ENCODE measurements at regions not wholly inside any gene's neighbourhood (a gene's known extent, or its start where the extent isn't known, plus 50 kb on each side); places are given as distances from the start of the nearest gene placed in this dataset.

GRCh38 chr20:59519707-59520014 lies 84.7 kb upstream of the PHACTR3 start:
- Histone ChIP-seq H3K27me3 (ENCODE audit: control insufficient read depth in 1 of 2, insufficient read depth in 2 of 2, low read length in 2 of 2) (peaks cover 1 to 3% of the 10 kb centered on the region in 2 donors), H3K27ac (ENCODE audit: low read depth in 2 of 2, low read length in 1 of 2) (no peak overlapping the region), H3K36me3 (ENCODE audit: control insufficient read depth in 2 of 2, insufficient read depth in 2 of 2, low read length in 1 of 2) (no peaks in the 10 kb centered on the region), H3K4me3 (ENCODE audit: low read depth in 1 of 2, low read length in 2 of 2) (no peak overlapping the region), H3K9me3 (ENCODE audit: control insufficient read depth in 2 of 2, insufficient read depth in 1 of 2, low read depth in 1 of 2, low read length in 1 of 2) (peaks cover 0 to 3% of the 10 kb centered on the region in 2 donors), H3K4me1 (ENCODE audit: control insufficient read depth in 2 of 2, insufficient read depth in 2 of 2, low read length in 1 of 2) (peaks cover 0 to 2% of the 10 kb centered on the region in 2 donors)
- 0 to 3% methylated on average over 1 of the region's 1 CpG for WGBS, 2 donors

DNA sequence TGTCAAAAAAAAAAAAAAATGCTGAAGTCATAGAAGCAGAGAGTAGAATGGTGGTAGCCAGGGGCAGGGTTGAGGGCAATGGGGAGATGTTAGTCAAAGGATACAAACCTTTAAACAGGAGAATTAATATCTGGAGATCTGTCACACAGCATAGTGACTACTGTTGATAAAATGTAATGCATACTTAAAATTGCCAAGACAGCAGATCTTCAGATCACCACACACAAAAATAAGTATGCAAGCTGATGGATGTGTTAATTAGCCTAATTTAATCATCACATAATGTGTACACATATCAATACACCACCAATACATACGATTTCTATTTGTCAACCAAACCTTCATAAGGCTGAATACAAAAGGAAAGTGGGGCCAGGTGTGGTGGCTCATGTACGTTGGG lies 83.5 kb upstream of the PHACTR3 start:
- H3K36me3 ChIP-seq (ENCODE audit: control insufficient read depth in 2 of 2, insufficient read depth in 2 of 2, low read length in 1 of 2) = no peaks in the 10 kb centered on the region
- H3K27me3 ChIP-seq (ENCODE audit: control insufficient read depth in 1 of 2, insufficient read depth in 2 of 2, low read length in 2 of 2) = peaks cover 0 to 3% of the 10 kb centered on the region in 2 donors
- WGBS, 2 donors = 64 to 71% methylated on average over 2 of the region's 2 CpGs
- H3K4me1 ChIP-seq (ENCODE audit: control insufficient read depth in 2 of 2, insufficient read depth in 2 of 2, low read length in 1 of 2) = no peaks in the 10 kb centered on the region
- no peak overlapping the region for H3K4me3 ChIP-seq (ENCODE audit: low read depth in 1 of 2, low read length in 2 of 2)
- peaks cover 0 to 3% of the 10 kb centered on the region in 2 donors for H3K9me3 ChIP-seq (ENCODE audit: control insufficient read depth in 2 of 2, insufficient read depth in 1 of 2, low read depth in 1 of 2, low read length in 1 of 2)
- no peak overlapping the region for H3K27ac ChIP-seq (ENCODE audit: low read depth in 2 of 2, low read length in 1 of 2)

DNA sequence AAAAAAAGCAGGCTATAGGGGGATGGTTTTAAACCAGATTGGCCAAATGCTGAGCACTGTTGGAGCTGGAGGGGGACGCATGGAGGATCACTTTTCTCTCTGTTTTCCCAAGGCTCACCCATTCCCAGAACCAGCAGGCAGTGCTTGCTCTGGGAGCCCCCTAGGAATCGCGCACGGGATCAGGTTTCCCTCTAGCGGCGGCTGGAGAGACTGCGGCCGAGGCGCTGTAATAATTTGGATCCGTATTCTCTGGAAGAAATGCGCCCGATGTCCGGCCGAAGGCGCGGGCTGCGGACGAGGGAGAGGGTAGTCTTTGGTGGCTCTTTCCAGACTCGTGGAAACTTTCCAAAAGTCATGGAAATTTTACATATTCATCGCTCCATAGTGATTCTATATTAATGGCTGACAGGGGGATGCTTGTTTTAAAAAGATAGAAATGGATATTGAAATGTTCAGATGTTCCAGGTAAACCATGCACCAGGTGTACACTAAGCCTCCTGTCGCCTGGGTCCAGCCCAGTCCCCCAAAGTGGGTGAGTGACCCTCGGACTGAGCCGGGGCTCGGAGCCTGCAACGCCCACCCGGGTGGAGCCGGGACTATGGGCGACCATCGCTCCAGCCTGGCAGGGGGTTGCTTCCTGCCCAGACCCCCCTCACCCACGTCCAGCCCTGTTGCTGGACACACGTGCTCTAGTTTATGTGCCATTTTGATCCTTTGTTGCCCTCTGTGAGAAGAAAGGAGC lies 78.7 kb upstream of the PHACTR3 start:
- H3K27me3 ChIP-seq (ENCODE audit: control insufficient read depth in 1 of 2, insufficient read depth in 2 of 2, low read length in 2 of 2) = no peaks in the 10 kb centered on the region
- no peaks in the 10 kb centered on the region for H3K9me3 ChIP-seq (ENCODE audit: control insufficient read depth in 2 of 2, insufficient read depth in 1 of 2, low read depth in 1 of 2, low read length in 1 of 2)
- 14 to 15% methylated on average over 31 of the region's 31 CpGs for WGBS, 2 donors
- H3K36me3 ChIP-seq (ENCODE audit: control insufficient read depth in 2 of 2, insufficient read depth in 2 of 2, low read length in 1 of 2) = no peaks in the 10 kb centered on the region
- no peak overlapping the region for H3K4me3 ChIP-seq (ENCODE audit: low read depth in 1 of 2, low read length in 2 of 2)
- no peak overlapping the region for H3K27ac ChIP-seq (ENCODE audit: low read depth in 2 of 2, low read length in 1 of 2)
- H3K4me1 ChIP-seq (ENCODE audit: control insufficient read depth in 2 of 2, insufficient read depth in 2 of 2, low read length in 1 of 2) = no peaks in the 10 kb centered on the region

GRCh38 chr20:59526242-59527225 lies 77.8 kb upstream of the PHACTR3 start:
- Histone ChIP-seq H3K9me3 (ENCODE audit: control insufficient read depth in 2 of 2, insufficient read depth in 1 of 2, low read depth in 1 of 2, low read length in 1 of 2) (no peaks in the 10 kb centered on the region), H3K4me1 (ENCODE audit: control insufficient read depth in 2 of 2, insufficient read depth in 2 of 2, low read length in 1 of 2) (no peaks in the 10 kb centered on the region), H3K27ac (ENCODE audit: low read depth in 2 of 2, low read length in 1 of 2) (no peak overlapping the region), H3K27me3 (ENCODE audit: control insufficient read depth in 1 of 2, insufficient read depth in 2 of 2, low read length in 2 of 2) (no peaks in the 10 kb centered on the region), H3K4me3 (ENCODE audit: low read depth in 1 of 2, low read length in 2 of 2) (no peak overlapping the region), H3K36me3 (ENCODE audit: control insufficient read depth in 2 of 2, insufficient read depth in 2 of 2, low read length in 1 of 2) (no peaks in the 10 kb centered on the region)
- WGBS, 2 donors = 41 to 56% methylated on average over 18 of the region's 18 CpGs

GRCh38 chr20:59530782-59531181 lies 73.6 kb upstream of the PHACTR3 start:
- Histone ChIP-seq H3K9me3 (ENCODE audit: control insufficient read depth in 2 of 2, insufficient read depth in 1 of 2, low read depth in 1 of 2, low read length in 1 of 2) (no peaks in the 10 kb centered on the region), H3K27ac (ENCODE audit: low read depth in 2 of 2, low read length in 1 of 2) (no peak overlapping the region)
- WGBS, 2 donors = 58 to 60% methylated on average over 2 of the region's 2 CpGs

DNA sequence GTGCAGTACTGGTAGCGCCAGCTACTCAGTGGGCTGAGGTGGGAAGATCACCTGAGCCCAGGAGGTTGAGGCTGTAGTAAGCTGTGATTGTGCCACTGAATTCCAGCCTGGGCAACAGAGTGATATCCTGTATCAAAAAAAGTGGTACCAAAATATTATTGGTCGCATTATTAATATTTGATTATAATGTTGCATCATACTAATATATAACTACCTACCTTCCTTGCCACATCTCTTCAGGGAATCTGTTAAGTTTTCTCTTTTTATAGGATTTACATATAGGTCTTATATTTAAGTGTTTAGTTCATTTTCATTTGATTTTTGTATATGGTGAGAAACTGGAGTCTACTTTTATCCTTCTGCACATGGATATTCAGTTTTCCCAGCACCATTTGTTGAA lies 66.3 kb upstream of the PHACTR3 start:
- H3K27me3 ChIP-seq (ENCODE audit: control insufficient read depth in 1 of 2, insufficient read depth in 2 of 2, low read length in 2 of 2) = no peaks in the 10 kb centered on the region
- no peaks in the 10 kb centered on the region for H3K36me3 ChIP-seq (ENCODE audit: control insufficient read depth in 2 of 2, insufficient read depth in 2 of 2, low read length in 1 of 2)
- no peak overlapping the region for H3K27ac ChIP-seq (ENCODE audit: low read depth in 2 of 2, low read length in 1 of 2)
- H3K9me3 ChIP-seq (ENCODE audit: control insufficient read depth in 2 of 2, insufficient read depth in 1 of 2, low read depth in 1 of 2, low read length in 1 of 2) = no peaks in the 10 kb centered on the region
- WGBS, 2 donors = 96 to 99% methylated on average over 2 of the region's 2 CpGs
- H3K4me3 ChIP-seq (ENCODE audit: low read depth in 1 of 2, low read length in 2 of 2) = no peak overlapping the region
- no peaks in the 10 kb centered on the region for H3K4me1 ChIP-seq (ENCODE audit: control insufficient read depth in 2 of 2, insufficient read depth in 2 of 2, low read length in 1 of 2)

More at GRCh38 chr20:59530782-59531181, 73.6 kb upstream of the PHACTR3 start:
- Histone ChIP-seq H3K36me3 (ENCODE audit: control insufficient read depth in 2 of 2, insufficient read depth in 2 of 2, low read length in 1 of 2) (no peaks in the 10 kb centered on the region), H3K4me1 (ENCODE audit: control insufficient read depth in 2 of 2, insufficient read depth in 2 of 2, low read length in 1 of 2) (no peaks in the 10 kb centered on the region), H3K4me3 (ENCODE audit: low read depth in 1 of 2, low read length in 2 of 2) (no peak overlapping the region), H3K27me3 (ENCODE audit: control insufficient read depth in 1 of 2, insufficient read depth in 2 of 2, low read length in 2 of 2) (no peaks in the 10 kb centered on the region)

GRCh38 chr20:59547596-59547995 lies 56.7 kb upstream of the PHACTR3 start:
- H3K27ac ChIP-seq (ENCODE audit: low read depth in 2 of 2, low read length in 1 of 2) = no peak overlapping the region
- H3K9me3 ChIP-seq (ENCODE audit: control insufficient read depth in 2 of 2, insufficient read depth in 1 of 2, low read depth in 1 of 2, low read length in 1 of 2) = peaks cover 2 to 4% of the 10 kb centered on the region in 2 donors
- 62 to 66% methylated on average over 8 of the region's 8 CpGs for WGBS, 2 donors
- H3K4me1 ChIP-seq (ENCODE audit: control insufficient read depth in 2 of 2, insufficient read depth in 2 of 2, low read length in 1 of 2) = no peaks in the 10 kb centered on the region
- H3K36me3 ChIP-seq (ENCODE audit: control insufficient read depth in 2 of 2, insufficient read depth in 2 of 2, low read length in 1 of 2) = no peaks in the 10 kb centered on the region
- H3K4me3 ChIP-seq (ENCODE audit: low read depth in 1 of 2, low read length in 2 of 2) = no peak overlapping the region
- H3K27me3 ChIP-seq (ENCODE audit: control insufficient read depth in 1 of 2, insufficient read depth in 2 of 2, low read length in 2 of 2) = peaks cover 0 to 4% of the 10 kb centered on the region in 2 donors
